Mucosa of stomach (tissue), 1 donor: ENCODE measurements at regions not wholly inside any gene's neighbourhood (a gene's known extent, or its start where the extent isn't known, plus 50 kb on each side); places are given as distances from the start of the nearest gene placed in this dataset.

ENCODE experiments used
- H3K27me3 ChIP-seq: one replicate; pipeline ENCODE4 v1.7.0; 2013; ENCODE audit warnings: mild to moderate bottlenecking, low read length; ENCODE audit not compliant: control insufficient read depth, insufficient read depth
- H3K36me3 ChIP-seq: one replicate; pipeline ENCODE4 v1.7.0; 2013; ENCODE audit warnings: low read length; ENCODE audit not compliant: control insufficient read depth, insufficient read depth
- H3K4me1 ChIP-seq: one replicate; pipeline ENCODE4 v1.7.0; 2013; ENCODE audit warnings: mild to moderate bottlenecking, low read length; ENCODE audit not compliant: control insufficient read depth, insufficient read depth
- H3K4me3 ChIP-seq: one replicate; pipeline ENCODE4 v1.7.0; 2013; ENCODE audit warnings: low read length
- H3K9ac ChIP-seq: one replicate; pipeline ENCODE4 v1.7.0; 2013; ENCODE audit warnings: mild to moderate bottlenecking, low read length, moderate library complexity
- H3K9me3 ChIP-seq: one replicate; pipeline ENCODE4 v1.7.0; 2013; ENCODE audit warnings: mild to moderate bottlenecking, low read length, moderate library complexity; ENCODE audit not compliant: control insufficient read depth
- donor health status: Pancreatic carcinoma.

DNA sequence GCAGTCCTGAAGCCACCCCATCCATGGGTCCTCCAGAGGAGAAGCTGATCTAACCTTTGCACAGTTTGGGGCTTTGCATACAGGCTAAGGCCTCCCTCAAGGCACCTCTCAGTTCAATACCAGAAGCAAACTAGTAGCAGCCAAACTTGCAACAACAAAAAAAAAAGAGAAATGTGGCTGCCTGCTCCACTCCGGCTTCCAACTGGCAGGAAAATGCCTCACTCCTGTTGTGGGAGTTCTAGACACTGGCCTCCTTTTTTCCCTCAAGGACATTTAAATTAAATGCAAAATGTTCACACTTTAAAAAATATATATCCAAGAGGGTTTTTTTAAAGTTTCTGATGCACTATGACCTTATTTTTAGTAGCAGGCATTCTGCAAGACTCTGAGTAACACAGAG lies 216.0 kb upstream of the TPM1 start:
- H3K4me1 ChIP-seq: peaks cover 26% of the 10 kb centered on the region
- H3K4me3 ChIP-seq: no peak overlapping the region
- H3K36me3 ChIP-seq: no peaks in the 10 kb centered on the region
- H3K9ac ChIP-seq: no peak overlapping the region
- no peaks in the 10 kb centered on the region for H3K9me3 ChIP-seq
- H3K27me3 ChIP-seq: no peaks in the 10 kb centered on the region

DNA sequence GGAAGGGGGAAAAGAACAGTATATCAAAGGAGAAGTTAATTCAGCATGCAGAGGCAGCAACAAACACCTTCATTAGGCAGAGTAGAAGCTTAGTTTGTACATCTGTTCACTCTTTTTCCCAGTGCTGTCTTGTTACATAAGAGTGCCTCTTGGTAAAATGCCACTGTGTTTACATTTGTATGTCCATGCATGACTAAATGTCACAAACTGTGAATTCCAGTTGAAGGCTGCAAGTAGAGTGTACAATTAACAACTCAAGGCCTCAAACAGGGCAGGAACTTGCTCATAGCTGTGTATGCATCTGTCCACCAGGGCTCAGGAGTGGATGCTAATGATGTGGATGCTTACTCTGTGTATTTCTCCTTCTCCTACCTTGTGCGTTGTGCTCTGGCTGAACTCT lies 214.2 kb upstream of the TPM1 start:
- Histone ChIP-seq H3K27me3 (no peaks in the 10 kb centered on the region), H3K4me1 (peaks cover 14% of the 10 kb centered on the region), H3K9ac (no peak overlapping the region), H3K4me3 (no peak overlapping the region), H3K36me3 (no peaks in the 10 kb centered on the region), H3K9me3 (no peaks in the 10 kb centered on the region)

DNA sequence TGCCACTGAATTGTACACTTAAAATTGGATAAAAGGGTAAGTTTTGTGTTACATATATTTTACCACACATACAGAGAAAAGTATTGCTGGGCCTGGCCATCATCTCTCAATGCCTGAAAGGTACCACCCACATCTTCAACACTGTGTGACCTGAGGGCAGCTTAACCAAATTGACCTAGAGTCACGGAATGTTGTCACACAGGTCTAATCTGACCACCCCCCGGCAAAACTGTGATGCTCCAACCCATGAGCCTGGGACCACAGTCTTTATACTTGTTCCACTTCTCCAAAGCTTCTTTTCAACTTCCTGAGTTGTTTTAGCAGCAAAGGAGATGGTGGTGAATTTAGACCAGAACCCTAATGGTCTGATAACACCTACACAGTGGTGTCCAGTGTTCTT lies 210.3 kb upstream of the TPM1 start:
- Histone ChIP-seq H3K27me3 (no peaks in the 10 kb centered on the region), H3K9me3 (no peaks in the 10 kb centered on the region), H3K36me3 (peaks cover 6% of the 10 kb centered on the region), H3K9ac (no peak overlapping the region), H3K4me1 (peaks cover 6% of the 10 kb centered on the region), H3K4me3 (no peak overlapping the region)

DNA sequence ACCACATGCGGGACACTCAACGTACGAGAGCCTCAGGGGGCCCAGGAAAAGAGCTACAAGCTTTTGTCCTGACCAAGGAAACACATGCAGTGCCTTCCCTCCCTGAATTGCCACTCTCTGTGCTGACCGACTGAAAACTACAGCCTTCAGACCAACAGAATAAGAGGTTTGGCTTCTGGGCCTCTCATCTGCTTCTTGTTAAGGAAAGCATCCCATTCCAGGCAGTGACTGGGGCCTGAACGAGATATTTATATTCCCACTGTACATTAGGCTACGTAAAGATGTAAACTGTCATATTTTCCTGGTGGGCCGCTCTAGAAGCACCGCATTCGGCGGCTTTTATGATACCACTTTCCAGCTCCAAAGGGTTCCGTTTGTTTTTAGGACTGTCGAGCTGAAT lies 208.9 kb upstream of the TPM1 start:
- no peak overlapping the region for H3K9ac ChIP-seq
- H3K36me3 ChIP-seq: peaks cover 6% of the 10 kb centered on the region
- no peaks in the 10 kb centered on the region for H3K9me3 ChIP-seq
- H3K27me3 ChIP-seq: no peaks in the 10 kb centered on the region
- no peaks in the 10 kb centered on the region for H3K4me1 ChIP-seq
- H3K4me3 ChIP-seq: no peak overlapping the region

DNA sequence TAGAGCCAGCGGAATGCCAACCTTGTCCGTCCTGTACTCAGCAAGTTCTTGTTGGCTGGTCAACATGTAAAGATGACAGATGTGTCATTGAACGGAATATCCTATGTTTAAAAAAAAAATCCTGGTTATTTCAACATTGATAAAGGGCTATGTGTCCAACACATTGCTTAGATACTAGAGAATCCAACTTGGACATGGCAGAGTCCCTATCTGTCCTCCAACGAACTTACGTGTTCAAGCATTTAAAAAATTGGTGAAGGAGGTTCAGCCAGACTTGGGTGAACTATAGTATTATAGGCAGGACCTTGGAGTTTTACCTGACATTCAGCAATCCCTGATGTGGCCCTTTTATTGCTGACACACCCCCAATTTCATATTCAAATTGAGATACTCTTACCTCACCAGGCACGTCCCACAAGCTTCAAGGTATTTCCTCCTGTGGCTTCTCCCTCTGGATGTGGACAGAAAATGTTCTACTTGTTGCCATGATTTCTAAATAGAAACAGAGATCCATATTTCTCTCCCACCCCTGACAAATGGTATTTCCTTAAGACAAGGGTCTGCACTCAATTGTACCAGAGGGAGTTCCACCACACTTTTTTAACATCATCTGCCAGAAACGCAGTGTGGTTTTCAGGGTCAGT lies 207.7 kb upstream of the TPM1 start:
- Histone ChIP-seq H3K36me3 (peaks cover 6% of the 10 kb centered on the region), H3K27me3 (no peaks in the 10 kb centered on the region), H3K9me3 (no peaks in the 10 kb centered on the region), H3K9ac (no peak overlapping the region), H3K4me1 (no peaks in the 10 kb centered on the region), H3K4me3 (no peak overlapping the region)

DNA sequence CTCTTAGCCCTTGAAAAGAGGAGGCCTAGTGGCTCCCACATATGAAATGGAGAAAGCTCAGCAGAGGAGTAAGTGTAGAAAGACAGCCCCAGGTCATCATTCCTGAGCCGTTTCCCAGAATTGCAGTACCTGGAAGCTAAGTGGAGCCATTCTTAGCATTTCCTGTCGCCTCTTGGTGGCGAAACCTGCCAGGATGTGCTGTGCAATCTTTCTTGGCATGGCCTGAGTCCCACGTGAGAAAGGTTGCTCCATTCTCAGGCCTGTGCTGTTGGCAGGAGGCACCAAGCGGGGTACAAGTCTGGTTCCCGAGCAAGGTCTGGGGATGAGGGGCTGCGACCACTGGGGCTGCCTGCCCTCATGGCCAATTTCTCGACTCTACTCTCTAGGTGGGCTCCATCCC lies 207.2 kb upstream of the TPM1 start:
- H3K36me3 ChIP-seq: peaks cover 6% of the 10 kb centered on the region
- H3K4me3 ChIP-seq: no peak overlapping the region
- H3K9ac ChIP-seq: no peak overlapping the region

DNA sequence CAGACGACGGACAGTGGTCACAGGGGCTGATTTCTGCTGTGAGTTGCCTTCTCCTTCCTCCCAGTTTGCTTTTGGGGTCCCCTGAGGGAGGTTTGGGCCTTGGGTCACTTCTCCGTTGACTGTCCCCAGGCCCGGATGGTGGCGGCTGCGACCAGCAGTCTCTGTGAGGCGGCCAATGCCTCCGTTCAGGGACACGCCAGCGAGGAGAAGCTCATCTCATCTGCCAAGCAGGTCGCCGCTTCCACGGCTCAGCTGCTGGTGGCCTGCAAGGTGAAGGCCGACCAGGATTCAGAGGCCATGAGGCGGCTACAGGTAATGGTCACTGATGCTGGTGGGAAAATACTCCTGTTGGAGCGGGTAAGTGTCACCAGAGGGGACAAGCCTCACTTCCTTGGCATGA lies 206.8 kb upstream of the TPM1 start:
- Histone ChIP-seq H3K9ac (no peak overlapping the region), H3K36me3 (peaks cover 6% of the 10 kb centered on the region), H3K27me3 (no peaks in the 10 kb centered on the region), H3K9me3 (no peaks in the 10 kb centered on the region), H3K4me3 (no peak overlapping the region), H3K4me1 (no peaks in the 10 kb centered on the region)

More for the DNA sequence above, 207.2 kb upstream of the TPM1 start:
- Histone ChIP-seq H3K27me3 (no peaks in the 10 kb centered on the region), H3K4me1 (no peaks in the 10 kb centered on the region), H3K9me3 (no peaks in the 10 kb centered on the region)

GRCh38 chr15:62840526-62841268 lies 201.8 kb upstream of the TPM1 start:
- Histone ChIP-seq H3K4me1 (peaks cover 11% of the 10 kb centered on the region), H3K9ac (no peak overlapping the region), H3K9me3 (no peaks in the 10 kb centered on the region), H3K36me3 (peaks cover 6% of the 10 kb centered on the region), H3K4me3 (no peak overlapping the region), H3K27me3 (no peaks in the 10 kb centered on the region)

DNA sequence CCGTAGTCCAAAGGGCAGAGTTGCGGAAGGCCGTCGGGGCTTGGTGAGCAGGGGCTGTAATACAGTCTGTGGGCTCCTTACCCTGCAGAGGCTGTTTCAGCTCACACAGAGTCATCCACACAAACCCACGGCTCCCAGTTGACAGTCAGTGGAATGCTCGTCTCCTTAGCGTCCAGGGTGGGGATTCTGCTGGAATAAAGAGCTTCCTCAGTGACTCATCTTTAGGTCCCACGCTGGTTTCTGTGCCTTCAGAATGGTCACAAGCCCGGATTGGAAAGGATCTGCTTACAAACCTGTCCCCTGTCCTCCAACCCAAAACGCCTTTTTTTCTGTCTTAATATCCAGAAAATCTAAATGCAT lies 201.3 kb upstream of the TPM1 start:
- Histone ChIP-seq H3K27me3 (no peaks in the 10 kb centered on the region), H3K4me3 (no peak overlapping the region), H3K9me3 (no peaks in the 10 kb centered on the region), H3K9ac (no peak overlapping the region), H3K4me1 (peaks cover 12% of the 10 kb centered on the region), H3K36me3 (peaks cover 1% of the 10 kb centered on the region)

DNA sequence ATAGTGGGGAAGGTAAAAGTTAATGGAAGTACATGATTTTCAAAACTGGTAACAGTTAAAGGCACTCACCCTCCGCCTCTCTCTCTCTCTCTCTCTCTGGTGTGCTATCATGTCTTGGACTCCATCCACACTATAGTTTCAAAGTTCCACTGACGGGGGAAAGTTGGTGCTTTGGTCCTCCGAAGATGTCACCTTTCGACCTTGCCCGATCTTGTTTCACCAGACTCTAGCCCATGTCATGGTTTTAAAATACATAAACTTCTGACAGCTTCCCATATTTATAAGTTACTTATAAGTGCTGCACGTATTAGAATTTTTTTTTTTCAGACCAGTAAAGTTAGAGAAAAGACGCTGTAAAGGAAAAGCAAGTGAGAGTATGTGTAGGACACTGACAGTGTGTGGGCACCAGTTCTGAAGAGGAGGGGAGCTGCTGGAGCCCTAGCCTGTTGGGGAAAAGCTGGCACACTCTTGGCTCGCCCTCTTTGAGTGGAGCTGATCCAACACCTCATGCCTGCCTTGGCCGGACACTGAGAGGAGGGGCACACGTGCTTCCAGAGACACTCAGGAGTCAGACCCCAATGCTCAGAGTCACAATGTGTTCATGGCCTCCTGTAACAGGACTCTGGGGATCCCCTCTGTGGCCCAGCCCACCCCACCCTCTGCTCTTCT lies 200.5 kb upstream of the TPM1 start:
- no peak overlapping the region for H3K9ac ChIP-seq

GRCh38 chr15:62843311-62843710 lies 199.2 kb upstream of the TPM1 start:
- H3K36me3 ChIP-seq: no peaks in the 10 kb centered on the region
- no peaks in the 10 kb centered on the region for H3K27me3 ChIP-seq
- no peak overlapping the region for H3K4me3 ChIP-seq
- H3K4me1 ChIP-seq: peaks cover 12% of the 10 kb centered on the region
- no peak overlapping the region for H3K9ac ChIP-seq
- no peaks in the 10 kb centered on the region for H3K9me3 ChIP-seq

More for the DNA sequence above, 200.5 kb upstream of the TPM1 start:
- H3K9me3 ChIP-seq: no peaks in the 10 kb centered on the region
- no peak overlapping the region for H3K4me3 ChIP-seq
- peaks cover 12% of the 10 kb centered on the region for H3K4me1 ChIP-seq
- no peaks in the 10 kb centered on the region for H3K36me3 ChIP-seq
- H3K27me3 ChIP-seq: no peaks in the 10 kb centered on the region

- H3K36me3 ChIP-seq: no peaks in the 10 kb centered on the region
- no peaks in the 10 kb centered on the region for H3K9me3 ChIP-seq
- H3K4me1 ChIP-seq: peaks cover 12% of the 10 kb centered on the region
- no peak overlapping the region for H3K4me3 ChIP-seq
- H3K9ac ChIP-seq: no peak overlapping the region
- no peaks in the 10 kb centered on the region for H3K27me3 ChIP-seq
These were observed 197.8 kb upstream of the TPM1 start for GRCh38 chr15:62844564-62845240.
